ENCODE measurements at regions not wholly inside any gene's neighbourhood (a gene's known extent, or its start where the extent isn't known, plus 50 kb on each side); places are given as distances from the start of the nearest gene placed in this dataset.

GRCh38 chr2:64914735-64915509 is 74.3 kb upstream of the SLC1A4 start:
- no peak overlapping the region for H3K4me3 ChIP-seq
- ATAC-seq (peak; percentile 32), DNase-seq (no peak)
- intact Hi-C loops (cut with DNase I, micrococcal nuclease), result loop anchor here in 1 of 2 donors (5.0 kb wide), 1 partner anchor 127 kb away; no protein-coding TSS in a partner anchor
- H3K9me3 ChIP-seq, result no peaks in the 10 kb centered on the region
- H3K4me1 ChIP-seq (ENCODE audit: low read depth), result peaks cover 8% of the 10 kb centered on the region
- no peaks in the 10 kb centered on the region for H3K36me3 ChIP-seq (ENCODE audit: low read depth)
- no peak for TF ChIP-seq CTCF (IDR thresholded peaks at IDR 0.05)

DNA sequence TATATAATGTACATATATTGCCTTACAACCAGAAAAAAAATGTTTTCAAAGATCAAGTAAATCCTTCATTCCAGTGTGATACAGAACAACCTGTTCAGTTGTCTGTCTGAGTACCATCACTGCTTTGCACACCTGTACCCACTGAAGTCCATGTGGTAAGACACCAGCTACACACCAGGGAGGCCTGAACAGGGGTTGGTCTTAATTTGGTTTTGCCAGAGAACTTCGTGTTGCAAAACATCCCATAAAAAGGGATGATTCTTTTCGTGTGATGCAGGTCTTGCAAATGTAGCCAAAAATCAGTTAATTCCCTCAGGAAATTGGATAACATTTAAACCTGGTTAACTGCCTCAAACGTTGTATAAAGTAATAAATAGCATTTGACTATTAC is 73.7 kb upstream of the SLC1A4 start:
- no peak for ATAC-seq
- Histone ChIP-seq H3K4me1 (ENCODE audit: low read depth) (peaks cover 8% of the 10 kb centered on the region), H3K9me3 (no peaks in the 10 kb centered on the region), H3K4me3 (no peak overlapping the region), H3K36me3 (ENCODE audit: low read depth) (no peaks in the 10 kb centered on the region)
- intact Hi-C loops (cut with DNase I, micrococcal nuclease), result loop anchor here in 1 of 2 donors (5.0 kb wide), 1 partner anchor 127 kb away; no protein-coding TSS in a partner anchor
- no peak for DNase-seq
- no peak for TF ChIP-seq CTCF (IDR thresholded peaks at IDR 0.05)

DNA sequence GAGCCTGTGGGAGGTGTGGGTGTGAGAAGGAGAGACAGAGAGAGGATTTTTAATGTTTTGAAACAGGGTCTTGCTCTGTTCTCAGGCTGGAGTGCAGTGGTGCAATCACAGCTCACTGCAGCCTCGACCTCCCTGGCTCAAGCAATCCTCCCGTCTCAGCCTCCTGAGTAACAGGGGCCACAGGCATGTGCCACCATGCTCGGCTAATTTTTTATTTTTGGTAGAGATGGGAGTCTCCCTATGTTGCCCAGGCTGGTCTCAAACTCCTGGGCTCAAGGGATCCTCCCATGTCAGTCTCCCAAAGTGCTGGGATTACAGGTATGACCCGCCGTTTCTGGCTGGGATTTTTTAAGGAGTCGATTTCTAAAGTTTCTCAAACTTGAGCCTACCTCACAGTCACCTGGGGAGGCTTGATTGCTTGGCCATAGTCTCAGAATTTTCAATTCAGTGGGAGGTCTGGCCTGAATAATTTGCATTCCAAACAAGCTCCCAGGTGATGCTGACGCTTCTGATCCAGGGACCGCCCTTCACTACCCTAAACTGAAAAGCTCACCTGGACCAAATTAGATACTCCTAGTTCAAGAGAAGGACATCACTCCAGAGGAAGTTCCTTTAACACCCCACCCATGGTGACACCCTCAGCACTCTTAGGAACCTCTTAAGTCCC is 70.8 kb upstream of the SLC1A4 start:
- Histone ChIP-seq H3K4me3 (no peak overlapping the region), H3K9me3 (no peaks in the 10 kb centered on the region), H3K4me1 (ENCODE audit: low read depth) (peaks cover 8% of the 10 kb centered on the region), H3K36me3 (ENCODE audit: low read depth) (no peaks in the 10 kb centered on the region)
- no peak for ATAC-seq
- no peak for TF ChIP-seq CTCF (IDR thresholded peaks at IDR 0.05)
- intact Hi-C loops (cut with DNase I, micrococcal nuclease), result loop anchor here in 1 of 2 donors (5.0 kb wide), 1 partner anchor 124 kb away; no protein-coding TSS in a partner anchor
- no peak for DNase-seq

- ATAC-seq (no peak), DNase-seq (no peak)
- H3K36me3 ChIP-seq (ENCODE audit: low read depth), result no peaks in the 10 kb centered on the region
- H3K9me3 ChIP-seq, result no peaks in the 10 kb centered on the region
- TF ChIP-seq CTCF (IDR thresholded peaks at IDR 0.05), result no peak
- no peak overlapping the region for H3K4me3 ChIP-seq
- intact Hi-C loops (cut with DNase I, micrococcal nuclease), result loop anchor here in 1 of 2 donors (5.0 kb wide), 1 partner anchor 123 kb away; no protein-coding TSS in a partner anchor
- peaks cover 8% of the 10 kb centered on the region for H3K4me1 ChIP-seq (ENCODE audit: low read depth)
Observed at GRCh38 chr2:64919261-64919660, 69.9 kb upstream of the SLC1A4 start.

DNA sequence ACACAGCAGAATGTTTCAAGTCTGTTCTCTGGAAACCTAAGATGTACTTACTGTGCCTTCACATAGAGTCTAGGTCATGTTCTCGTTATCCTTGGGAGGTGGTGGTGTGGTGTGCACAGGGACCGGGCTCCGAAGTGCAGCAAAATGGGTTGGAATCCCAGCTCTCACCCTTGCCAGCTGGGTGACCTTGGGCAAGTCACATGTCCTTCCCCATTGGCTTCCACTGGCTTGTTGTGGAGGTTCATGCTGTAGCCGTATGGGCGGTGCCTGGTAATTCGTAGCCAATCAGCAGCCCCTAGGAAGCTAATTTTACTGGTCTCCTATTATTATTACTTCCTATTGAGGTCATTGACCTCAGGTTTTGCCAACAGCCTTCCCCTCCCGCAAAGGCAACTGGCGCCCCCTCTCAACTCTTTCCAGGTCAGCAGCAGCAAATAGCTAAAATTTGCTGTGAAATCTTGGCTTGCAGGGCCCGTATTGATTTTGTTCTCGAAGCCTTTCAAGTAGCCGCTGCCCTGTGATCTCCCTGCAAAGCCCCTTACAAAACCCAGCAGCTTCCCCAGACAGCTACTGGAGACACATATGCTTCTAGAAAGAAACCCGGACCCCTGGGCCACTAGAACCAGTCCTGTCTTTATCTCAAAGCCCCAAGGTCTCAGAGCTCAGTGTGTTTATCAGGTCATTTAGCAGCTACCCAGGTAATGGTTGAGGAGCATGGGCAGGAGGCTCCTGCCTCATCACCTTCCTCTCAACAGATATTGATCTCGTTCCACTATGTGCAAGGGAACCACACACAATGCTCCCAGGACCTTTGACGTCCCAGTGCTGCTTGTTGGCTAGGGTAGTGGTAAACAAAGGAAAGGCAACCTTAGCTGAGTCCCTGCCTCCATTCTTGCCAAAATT is 66.5 kb upstream of the SLC1A4 start:
- no peaks in the 10 kb centered on the region for H3K36me3 ChIP-seq (ENCODE audit: low read depth)
- no peak for ATAC-seq
- H3K9me3 ChIP-seq, result no peaks in the 10 kb centered on the region
- H3K4me3 ChIP-seq, result no peak overlapping the region
- intact Hi-C loops (cut with DNase I, micrococcal nuclease), result no loop called here
- no peak for DNase-seq
- no peak for TF ChIP-seq CTCF (IDR thresholded peaks at IDR 0.05)
- peaks cover 7% of the 10 kb centered on the region for H3K4me1 ChIP-seq (ENCODE audit: low read depth)

Measured in mucosa of descending colon (tissue), 3 donors.